ENCODE measurements at regions not wholly inside any gene's neighbourhood (a gene's known extent, or its start where the extent isn't known, plus 50 kb on each side); places are given as distances from the start of the nearest gene placed in this dataset.

GRCh38 chr16:73285436-73286201 lies 237.7 kb upstream of the ZFHX3 start:
- H3K4me3 ChIP-seq (ENCODE audit: low read depth, low read length, poor library complexity, severe bottlenecking), result no peak overlapping the region
- no peaks in the 10 kb centered on the region for H3K79me2 ChIP-seq (ENCODE audit: insufficient read depth, low read depth, low read length)
- H3K9me3 ChIP-seq (ENCODE audit: low read length), result no peaks in the 10 kb centered on the region
- H3K4me1 ChIP-seq (ENCODE audit: insufficient read depth, low read length, poor library complexity, severe bottlenecking), result no peaks in the 10 kb centered on the region
- TF ChIP-seq, protein P1, sequence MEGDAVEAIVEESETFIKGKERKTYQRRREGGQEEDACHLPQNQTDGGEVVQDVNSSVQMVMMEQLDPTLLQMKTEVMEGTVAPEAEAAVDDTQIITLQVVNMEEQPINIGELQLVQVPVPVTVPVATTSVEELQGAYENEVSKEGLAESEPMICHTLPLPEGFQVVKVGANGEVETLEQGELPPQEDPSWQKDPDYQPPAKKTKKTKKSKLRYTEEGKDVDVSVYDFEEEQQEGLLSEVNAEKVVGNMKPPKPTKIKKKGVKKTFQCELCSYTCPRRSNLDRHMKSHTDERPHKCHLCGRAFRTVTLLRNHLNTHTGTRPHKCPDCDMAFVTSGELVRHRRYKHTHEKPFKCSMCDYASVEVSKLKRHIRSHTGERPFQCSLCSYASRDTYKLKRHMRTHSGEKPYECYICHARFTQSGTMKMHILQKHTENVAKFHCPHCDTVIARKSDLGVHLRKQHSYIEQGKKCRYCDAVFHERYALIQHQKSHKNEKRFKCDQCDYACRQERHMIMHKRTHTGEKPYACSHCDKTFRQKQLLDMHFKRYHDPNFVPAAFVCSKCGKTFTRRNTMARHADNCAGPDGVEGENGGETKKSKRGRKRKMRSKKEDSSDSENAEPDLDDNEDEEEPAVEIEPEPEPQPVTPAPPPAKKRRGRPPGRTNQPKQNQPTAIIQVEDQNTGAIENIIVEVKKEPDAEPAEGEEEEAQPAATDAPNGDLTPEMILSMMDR (conservative IDR thresholded peaks at IDR 0.05; ENCODE audit: low read length), result no peak
- TF ChIP-seq EZH2phosphoT487 (IDR thresholded peaks at IDR 0.05; ENCODE audit: borderline replicate concordance, low read depth, low read length), result no peak
- no peaks in the 10 kb centered on the region for H3K9me2 ChIP-seq (ENCODE audit: insufficient read depth, low read length)
- H3K36me3 ChIP-seq (ENCODE audit: insufficient read depth, low read length), result no peaks in the 10 kb centered on the region
- CTCF ChIA-PET (ENCODE audit: unreplicated experiment), result no interaction called here
- BruUV-seq (replicated peaks), result no TSS peak
- POLR2A ChIA-PET, result interaction anchor here (0.6 kb wide), 1 partner anchor 406 kb away, joined by 3 read pairs; no protein-coding TSS in a partner anchor
- intact Hi-C loops (cut with micrococcal nuclease; ENCODE audit: unreplicated experiment), result no loop called here
- H3K4me2 ChIP-seq (ENCODE audit: low read length), result no peak overlapping the region
- H2AFZ ChIP-seq (ENCODE audit: low read length), result no peak overlapping the region
- no peak overlapping the region for H3K27ac ChIP-seq (ENCODE audit: low read depth, low read length, poor library complexity, severe bottlenecking)
- no peaks in the 10 kb centered on the region for H4K20me1 ChIP-seq (ENCODE audit: insufficient read depth, low read length)
- DNase-seq (ENCODE audit: low spot score), result no peak

DNA sequence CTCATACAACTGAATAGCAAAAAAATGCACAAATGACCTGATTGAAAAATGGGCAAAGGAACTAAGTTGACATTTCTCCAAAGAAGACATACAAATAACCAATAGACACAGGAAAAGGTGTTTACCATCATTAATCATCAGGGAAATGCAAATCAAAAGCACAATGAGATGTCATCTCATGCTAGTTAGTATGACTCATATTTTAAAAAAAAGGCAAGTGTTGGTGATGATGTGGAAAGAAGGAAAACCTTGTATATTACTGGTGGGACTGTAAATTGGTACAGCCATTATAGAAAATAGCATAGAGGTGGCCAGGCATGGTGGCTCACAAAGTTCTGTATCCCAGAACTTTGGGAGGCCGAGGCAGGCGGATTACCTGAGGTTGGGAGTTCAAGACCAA lies 232.5 kb upstream of the ZFHX3 start:
- no peak for DNase-seq (ENCODE audit: low spot score)
- Histone ChIP-seq H3K4me2 (ENCODE audit: low read length) (no peak overlapping the region), H3K4me1 (ENCODE audit: insufficient read depth, low read length, poor library complexity, severe bottlenecking) (no peaks in the 10 kb centered on the region), H3K27ac (ENCODE audit: low read depth, low read length, poor library complexity, severe bottlenecking) (no peak overlapping the region), H3K4me3 (ENCODE audit: low read depth, low read length, poor library complexity, severe bottlenecking) (no peak overlapping the region), H3K36me3 (ENCODE audit: insufficient read depth, low read length) (no peaks in the 10 kb centered on the region), H2AFZ (ENCODE audit: low read length) (no peak overlapping the region), H3K9me3 (ENCODE audit: low read length) (no peaks in the 10 kb centered on the region), H3K9me2 (ENCODE audit: insufficient read depth, low read length) (no peaks in the 10 kb centered on the region), H3K79me2 (ENCODE audit: insufficient read depth, low read depth, low read length) (no peaks in the 10 kb centered on the region), H4K20me1 (ENCODE audit: insufficient read depth, low read length) (no peaks in the 10 kb centered on the region)
- ChIA-PET POLR2A (no interaction called here), CTCF (ENCODE audit: unreplicated experiment) (no interaction called here)
- TF ChIP-seq EZH2phosphoT487 (IDR thresholded peaks at IDR 0.05; ENCODE audit: borderline replicate concordance, low read depth, low read length), result no peak
- TF ChIP-seq, protein P1 (conservative IDR thresholded peaks at IDR 0.05; ENCODE audit: low read length), result no peak
- intact Hi-C loops (cut with micrococcal nuclease; ENCODE audit: unreplicated experiment), result no loop called here
- BruUV-seq (replicated peaks), result no TSS peak

- Histone ChIP-seq H3K4me2 (ENCODE audit: low read length) (no peak overlapping the region), H3K27ac (ENCODE audit: low read depth, low read length, poor library complexity, severe bottlenecking) (no peak overlapping the region), H3K79me2 (ENCODE audit: insufficient read depth, low read depth, low read length) (no peaks in the 10 kb centered on the region), H4K20me1 (ENCODE audit: insufficient read depth, low read length) (no peaks in the 10 kb centered on the region), H3K9me3 (ENCODE audit: low read length) (no peaks in the 10 kb centered on the region), H3K9me2 (ENCODE audit: insufficient read depth, low read length) (no peaks in the 10 kb centered on the region), H3K36me3 (ENCODE audit: insufficient read depth, low read length) (no peaks in the 10 kb centered on the region), H3K4me3 (ENCODE audit: low read depth, low read length, poor library complexity, severe bottlenecking) (no peak overlapping the region), H2AFZ (ENCODE audit: low read length) (no peak overlapping the region), H3K4me1 (ENCODE audit: insufficient read depth, low read length, poor library complexity, severe bottlenecking) (no peaks in the 10 kb centered on the region)
- intact Hi-C loops (cut with micrococcal nuclease; ENCODE audit: unreplicated experiment), result no loop called here
- TF ChIP-seq, protein P1 (conservative IDR thresholded peaks at IDR 0.05; ENCODE audit: low read length), result no peak
- no peak for TF ChIP-seq EZH2phosphoT487 (IDR thresholded peaks at IDR 0.05; ENCODE audit: borderline replicate concordance, low read depth, low read length)
- POLR2A ChIA-PET, result no interaction called here
- CTCF ChIA-PET (ENCODE audit: unreplicated experiment), result no interaction called here
- no TSS peak for BruUV-seq (replicated peaks)
- no peak for DNase-seq (ENCODE audit: low spot score)
Measured at GRCh38 chr16:73279451-73279850, 231.5 kb upstream of the ZFHX3 start.

Data from OCI-LY7 (cell line).